Activated T-cell treated with anti-CD3 and anti-CD28 coated beads, Interleukin-2, amount 50 U/mL, for 4 hours (primary cell): ENCODE measurements at regions not wholly inside any gene's neighbourhood (a gene's known extent, or its start where the extent isn't known, plus 50 kb on each side); places are given as distances from the start of the nearest gene placed in this dataset.
"Not testable (repeated sequence)": the region's sequence is repeated elsewhere in the genome, so short reads cannot be mapped to it uniquely, and the experiment has no call there.

Source experiments
- ATAC-seq, 2 donors: fragments of 200-7000 bp; cut with Tn5 transposase; one replicate each; pipeline ENCODE4 v1.10.0; 2021
- DNase-seq: peaks from one replicate; pipeline ENCODE4 v3.0.0-alpha.2; 2020
- H3K27me3 Mint-ChIP-seq: one replicate; pipeline ENCODE4 v1.8.0; 2021; ENCODE audit warnings: low read depth, mixed read lengths
- H3K36me3 Mint-ChIP-seq: one replicate; pipeline ENCODE4 v1.8.0; 2022; ENCODE audit warnings: mixed read lengths; ENCODE audit not compliant: insufficient read depth
- H3K4me1 Mint-ChIP-seq: one replicate; pipeline ENCODE4 v1.8.0; 2021; ENCODE audit warnings: low read depth, mixed read lengths
- H3K4me3 Mint-ChIP-seq: one replicate; pipeline ENCODE4 v1.8.0; 2021; ENCODE audit warnings: mild to moderate bottlenecking, moderate library complexity, mixed read lengths
- H3K9me3 Mint-ChIP-seq: one replicate; pipeline ENCODE4 v1.8.0; 2021; ENCODE audit warnings: mixed read lengths

DNA sequence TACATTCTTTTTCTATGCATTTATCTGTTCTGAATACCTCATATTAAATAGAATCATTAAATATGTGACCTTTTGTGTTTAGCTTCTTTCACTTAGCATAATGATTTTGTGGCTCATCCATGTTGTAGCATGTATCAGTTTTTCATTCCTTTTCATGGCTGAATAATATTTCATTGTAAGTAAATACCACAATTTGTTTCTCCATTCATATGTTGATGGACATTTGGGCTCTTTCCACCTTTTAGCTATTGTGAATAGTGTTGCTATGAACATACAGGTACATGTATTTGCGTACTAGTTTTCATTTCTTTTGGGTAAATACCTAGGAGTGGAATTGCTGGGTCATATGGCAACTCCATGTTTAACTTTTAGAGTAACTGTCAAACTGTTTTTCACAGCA lies 85.1 kb downstream of the GNL3L start:
- H3K36me3 Mint-ChIP-seq = peaks cover 30% of the 10 kb centered on the region
- DNase-seq (no peak), ATAC-seq (no peak)
- no peak overlapping the region for H3K4me3 Mint-ChIP-seq
- H3K9me3 Mint-ChIP-seq = peaks cover 22% of the 10 kb centered on the region
- H3K27me3 Mint-ChIP-seq = no peaks in the 10 kb centered on the region
- no peaks in the 10 kb centered on the region for H3K4me1 Mint-ChIP-seq

DNA sequence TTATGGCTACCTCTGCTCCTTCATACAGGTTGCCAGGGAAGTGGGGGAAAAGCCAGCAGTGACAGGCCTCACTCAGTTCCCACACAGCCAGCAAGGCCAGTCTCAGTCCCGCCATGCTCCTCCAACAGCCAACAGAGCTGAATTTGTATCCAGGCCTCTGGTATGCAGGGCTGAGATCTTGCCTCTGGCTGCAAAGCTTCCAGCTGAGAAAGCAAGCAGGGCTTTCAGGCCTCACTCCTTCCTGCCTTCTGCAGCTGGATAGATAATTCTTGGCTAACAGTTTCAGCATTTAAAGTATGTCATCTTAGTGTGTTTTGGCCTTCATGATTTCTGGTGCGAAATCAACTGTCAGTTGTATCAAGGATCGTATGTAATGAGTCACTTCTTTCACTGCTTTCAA lies 103.6 kb downstream of the GNL3L start:
- ATAC-seq (no peak), DNase-seq (no peak)
- no peaks in the 10 kb centered on the region for H3K27me3 Mint-ChIP-seq
- H3K4me3 Mint-ChIP-seq = no peak overlapping the region
- H3K4me1 Mint-ChIP-seq = peaks cover under 1% of the 10 kb centered on the region
- no peaks in the 10 kb centered on the region for H3K36me3 Mint-ChIP-seq
- H3K9me3 Mint-ChIP-seq = peaks cover 18% of the 10 kb centered on the region

DNA sequence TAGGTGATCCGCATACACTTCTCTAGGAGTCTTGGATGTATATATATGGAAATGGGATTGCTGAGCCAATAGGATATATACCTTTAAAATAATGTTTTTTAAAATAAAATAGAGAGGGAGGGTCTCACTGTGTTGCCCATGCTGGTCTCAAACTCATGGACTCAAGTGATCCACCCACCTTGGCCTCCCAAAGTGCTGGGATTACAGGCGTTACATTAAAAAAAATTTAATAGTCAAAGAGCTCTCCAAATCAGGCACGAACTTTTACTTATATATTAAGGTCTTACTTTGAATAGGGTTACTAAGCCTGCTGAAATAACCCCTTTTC lies 109.0 kb downstream of the GNL3L start:
- peaks cover 8% of the 10 kb centered on the region for H3K4me1 Mint-ChIP-seq
- H3K27me3 Mint-ChIP-seq = no peaks in the 10 kb centered on the region
- DNase-seq (no peak), ATAC-seq (no peak)
- no peaks in the 10 kb centered on the region for H3K36me3 Mint-ChIP-seq
- peak overlapping the region; percentile 94 for H3K4me3 Mint-ChIP-seq
- H3K9me3 Mint-ChIP-seq = peaks cover 6% of the 10 kb centered on the region

DNA sequence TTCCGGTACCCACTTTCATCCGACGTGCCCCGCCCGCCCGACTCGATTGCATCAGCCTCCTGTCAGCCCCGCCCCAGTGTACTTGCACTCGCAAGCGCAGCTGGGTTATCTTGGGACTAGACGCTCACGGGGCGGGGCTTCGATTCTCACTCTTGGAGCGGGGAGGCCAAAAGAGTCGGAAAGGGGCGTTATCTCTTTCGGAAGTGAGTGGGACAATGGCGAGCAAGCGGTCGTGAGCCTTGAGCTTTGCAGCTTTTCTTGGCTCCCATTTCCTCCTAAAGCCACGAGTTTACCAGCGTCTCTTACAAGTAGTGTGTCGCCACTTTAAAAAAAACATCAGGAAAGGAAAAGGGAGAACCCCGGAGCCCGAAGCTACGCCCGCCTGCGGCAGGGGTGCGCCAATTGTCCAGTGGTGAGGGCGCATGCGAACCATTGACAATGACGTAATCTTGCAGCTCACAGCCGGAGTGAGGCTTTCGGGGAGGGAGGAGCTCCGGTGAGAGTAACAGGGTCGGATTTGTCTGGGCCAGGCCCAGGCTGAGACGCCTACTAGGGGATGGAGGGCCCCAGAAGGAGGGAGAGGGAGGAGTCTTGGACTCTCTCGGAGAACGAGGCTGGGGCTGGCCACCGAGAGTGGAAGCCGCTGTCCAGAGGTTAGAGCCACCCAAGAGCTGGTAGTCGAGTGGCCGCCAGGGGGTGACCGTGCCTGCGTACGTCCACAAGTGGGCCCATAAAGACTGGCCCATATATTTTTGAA lies 109.5 kb downstream of the GNL3L start:
- DNase-seq = peak; percentile 92
- Mint-ChIP-seq H3K36me3 (no peaks in the 10 kb centered on the region), H3K27me3 (no peaks in the 10 kb centered on the region)

DNA sequence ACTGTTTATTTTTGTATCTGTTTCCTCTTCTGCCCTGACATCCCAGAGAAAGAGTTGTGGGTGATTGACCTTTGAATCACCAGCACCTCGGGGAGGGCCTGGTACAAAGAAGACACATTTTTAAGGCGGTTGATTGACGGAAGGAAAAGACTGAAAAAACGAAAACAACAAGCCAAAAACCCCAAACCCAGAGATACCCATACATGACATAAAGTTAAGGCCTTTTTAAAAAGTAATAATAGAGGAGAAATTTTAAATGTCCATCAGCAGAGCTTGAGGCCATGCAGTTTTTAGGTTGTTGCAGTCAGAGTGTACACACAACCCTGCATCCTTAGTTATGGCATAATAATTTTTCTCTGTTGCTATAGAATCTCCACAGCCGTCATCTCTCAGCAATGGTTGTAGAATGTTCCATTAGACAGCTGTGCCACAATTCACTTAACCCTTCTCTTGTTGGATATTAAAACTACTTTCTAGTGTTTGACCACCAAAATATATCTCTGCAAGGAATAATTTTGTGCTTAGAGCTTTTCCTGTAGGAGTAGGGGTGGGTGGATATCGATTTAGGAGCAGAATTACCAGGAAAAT lies 110.2 kb downstream of the GNL3L start:
- H3K9me3 Mint-ChIP-seq = peaks cover 6% of the 10 kb centered on the region
- H3K4me1 Mint-ChIP-seq = peaks cover 8% of the 10 kb centered on the region
- DNase-seq (no peak), ATAC-seq (no peak)
- H3K36me3 Mint-ChIP-seq = no peaks in the 10 kb centered on the region
- H3K27me3 Mint-ChIP-seq = no peaks in the 10 kb centered on the region
- peak overlapping the region; percentile 94 for H3K4me3 Mint-ChIP-seq

More for the DNA sequence above, 109.5 kb downstream of the GNL3L start:
- Mint-ChIP-seq H3K4me1 (peaks cover 8% of the 10 kb centered on the region), H3K9me3 (peaks cover 6% of the 10 kb centered on the region), H3K4me3 (peak overlapping the region; percentile 94)
- peak; percentile 91 to 93 for ATAC-seq

DNA sequence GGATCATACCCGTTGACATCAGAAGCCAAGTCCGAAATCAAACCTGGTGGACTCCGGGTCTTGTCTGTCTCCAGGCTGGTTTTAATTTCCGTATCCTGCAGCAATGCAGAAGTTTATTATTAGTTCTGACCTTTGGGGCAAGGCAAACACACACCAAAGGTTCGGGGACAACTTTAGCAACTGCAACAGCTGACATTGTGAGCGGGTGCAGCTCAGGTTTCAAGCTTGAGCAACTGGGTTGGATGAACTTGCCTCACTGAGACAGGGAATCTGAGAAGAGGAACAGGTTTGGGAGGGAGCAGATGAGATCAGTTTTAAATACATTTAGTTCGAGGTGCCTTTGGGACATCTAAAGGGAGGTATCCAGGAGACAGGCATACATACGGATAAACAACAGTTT lies 110.7 kb downstream of the GNL3L start:
- DNase-seq (no peak), ATAC-seq (no peak)
- Mint-ChIP-seq H3K4me3 (no peak overlapping the region), H3K36me3 (no peaks in the 10 kb centered on the region), H3K27me3 (no peaks in the 10 kb centered on the region), H3K4me1 (peaks cover 8% of the 10 kb centered on the region), H3K9me3 (peaks cover 3% of the 10 kb centered on the region)

DNA sequence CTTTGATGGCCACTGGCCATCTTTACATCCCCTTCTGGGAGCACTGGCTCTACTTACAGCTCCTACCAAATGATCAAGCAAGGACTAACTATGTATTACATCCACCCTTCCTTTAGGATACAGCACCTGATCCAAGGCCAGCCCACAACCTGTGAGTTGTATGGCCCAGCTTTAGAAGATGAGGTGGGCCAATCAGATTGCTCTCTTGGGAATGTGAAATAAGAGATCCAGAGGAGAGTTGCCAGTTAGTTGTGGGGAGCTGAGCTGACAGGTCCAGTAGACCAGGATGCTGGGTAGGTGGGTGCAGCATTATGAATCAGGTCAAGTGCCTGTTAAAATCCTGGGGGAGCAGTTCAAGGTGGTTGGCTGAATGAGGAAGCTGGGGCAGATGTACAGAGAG lies 111.5 kb downstream of the GNL3L start:
- no peak overlapping the region for H3K4me3 Mint-ChIP-seq

GRCh38 chrX:54647607-54648006 lies 117.6 kb downstream of the GNL3L start:
- H3K4me3 Mint-ChIP-seq, H3K9me3 Mint-ChIP-seq, ATAC-seq, H3K4me1 Mint-ChIP-seq, DNase-seq, H3K36me3 Mint-ChIP-seq, H3K27me3 Mint-ChIP-seq: not testable (repeated sequence)

More for the DNA sequence above, 111.5 kb downstream of the GNL3L start:
- no peaks in the 10 kb centered on the region for H3K36me3 Mint-ChIP-seq
- no peaks in the 10 kb centered on the region for H3K9me3 Mint-ChIP-seq
- DNase-seq = no peak
- no peak for ATAC-seq
- peaks cover 8% of the 10 kb centered on the region for H3K4me1 Mint-ChIP-seq
- H3K27me3 Mint-ChIP-seq = no peaks in the 10 kb centered on the region

DNA sequence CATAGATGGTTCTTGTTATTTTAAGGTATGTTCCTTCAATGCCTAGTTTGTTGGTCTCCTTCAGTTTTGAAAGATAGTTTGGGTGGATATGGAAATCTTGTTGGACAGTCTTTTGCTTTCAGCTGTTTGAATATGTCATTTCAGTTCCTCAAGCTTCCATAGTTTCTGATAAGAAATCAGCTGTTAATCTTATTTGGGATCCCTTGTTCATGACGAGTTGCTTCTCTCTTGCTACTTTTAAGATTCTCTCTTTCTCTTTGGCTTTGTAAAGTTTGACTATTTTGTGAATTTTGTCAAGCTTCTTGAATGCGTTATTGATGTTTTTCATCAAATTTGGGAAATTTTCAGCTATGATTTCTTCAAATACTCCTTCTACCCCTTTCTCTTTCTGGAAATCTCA lies 129.5 kb downstream of the GNL3L start:
- H3K9me3 Mint-ChIP-seq = peaks cover 13% of the 10 kb centered on the region
- no peaks in the 10 kb centered on the region for H3K4me1 Mint-ChIP-seq
- H3K27me3 Mint-ChIP-seq = no peaks in the 10 kb centered on the region
- no peak overlapping the region for H3K4me3 Mint-ChIP-seq
- peaks cover 2% of the 10 kb centered on the region for H3K36me3 Mint-ChIP-seq
- ATAC-seq (no peak), DNase-seq (no peak)

- peaks cover 4% of the 10 kb centered on the region for H3K27me3 Mint-ChIP-seq
- DNase-seq (no peak), ATAC-seq (no peak)
- H3K9me3 Mint-ChIP-seq = peaks cover 11% of the 10 kb centered on the region
- no peaks in the 10 kb centered on the region for H3K4me1 Mint-ChIP-seq
- no peak overlapping the region for H3K4me3 Mint-ChIP-seq
- H3K36me3 Mint-ChIP-seq = peaks cover 1% of the 10 kb centered on the region
Measured at GRCh38 chrX:54675762-54676161, 122.3 kb downstream of the ITIH6 start.

DNA sequence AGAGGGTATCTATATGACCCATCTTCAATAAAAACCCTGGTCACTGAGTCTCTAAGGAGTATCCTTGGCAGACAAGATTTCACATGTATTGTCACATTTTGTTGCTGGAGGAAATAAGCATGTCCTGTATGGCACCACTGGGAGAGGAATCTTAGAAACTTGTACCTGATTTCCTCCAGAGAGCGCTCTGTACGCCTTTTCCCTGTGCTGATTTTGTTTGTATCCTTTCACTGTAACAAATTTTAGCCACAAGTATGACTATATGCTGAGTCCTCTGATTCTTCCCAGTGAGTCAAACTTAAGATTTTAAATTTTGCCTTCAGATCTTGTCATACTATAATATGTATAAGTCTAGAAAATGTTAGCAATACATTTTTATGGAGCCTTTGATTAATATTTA lies 102.8 kb downstream of the ITIH6 start:
- H3K27me3 Mint-ChIP-seq = peaks cover 3% of the 10 kb centered on the region
- H3K4me3 Mint-ChIP-seq = no peak overlapping the region
- no peak for DNase-seq
- H3K36me3 Mint-ChIP-seq = no peaks in the 10 kb centered on the region
- ATAC-seq = no peak
- no peaks in the 10 kb centered on the region for H3K9me3 Mint-ChIP-seq
- no peaks in the 10 kb centered on the region for H3K4me1 Mint-ChIP-seq

- H3K4me3 Mint-ChIP-seq = no peak overlapping the region
- ATAC-seq (no peak), DNase-seq (no peak)
- no peaks in the 10 kb centered on the region for H3K9me3 Mint-ChIP-seq
- no peaks in the 10 kb centered on the region for H3K4me1 Mint-ChIP-seq
- H3K36me3 Mint-ChIP-seq = no peaks in the 10 kb centered on the region
- peaks cover 3% of the 10 kb centered on the region for H3K27me3 Mint-ChIP-seq
Measured at GRCh38 chrX:54695816-54696487, 102.1 kb downstream of the ITIH6 start.
